Activated CD8-positive, alpha-beta memory T cell treated with anti-CD3 and anti-CD28 coated beads, Interleukin-2, amount 10 ng/mL, durations not matched to agents 7 days and 5 days (primary cell): ENCODE measurements at regions not wholly inside any gene's neighbourhood (a gene's known extent, or its start where the extent isn't known, plus 50 kb on each side); places are given as distances from the start of the nearest gene placed in this dataset.
"Not testable (repeated sequence)": the region's sequence is repeated elsewhere in the genome, so short reads cannot be mapped to it uniquely, and the experiment has no call there.

ENCODE experiments used
- ATAC-seq: fragments of 150-1000 bp; cut with Tn5 transposase; one replicate; pipeline ENCODE4 v1.10.0; 2021; ENCODE audit warnings: moderate library complexity
- CTCF ChIA-PET: fragments of 350-600 bp; sonication (Branson Sonifier 250); formaldehyde crosslinking; loops from one replicate; lab custom pipeline; 2021; ENCODE audit warnings: antibody characterized with exemption; lab: Charles Lee
- DNase-seq: peaks from one replicate; pipeline ENCODE4 v3.0.0-alpha.2; 2020
- H3K27ac Mint-ChIP-seq: one replicate; pipeline ENCODE4 v1.8.0; 2021; ENCODE audit warnings: mild to moderate bottlenecking, mixed read lengths
- H3K27me3 Mint-ChIP-seq: one replicate; pipeline ENCODE4 v1.8.0; 2021; ENCODE audit warnings: mixed read lengths
- H3K36me3 Mint-ChIP-seq: one replicate; pipeline ENCODE4 v1.8.0; 2021; ENCODE audit warnings: mild to moderate bottlenecking, mixed read lengths
- H3K4me1 Mint-ChIP-seq: one replicate; pipeline ENCODE4 v1.8.0; 2021; ENCODE audit warnings: mixed read lengths
- H3K4me3 Mint-ChIP-seq: one replicate; pipeline ENCODE4 v1.8.0; 2021; ENCODE audit warnings: mild to moderate bottlenecking, moderate library complexity, mixed read lengths
- H3K9me3 Mint-ChIP-seq: one replicate; pipeline ENCODE4 v1.8.0; 2022; ENCODE audit warnings: low read depth, mixed read lengths

DNA sequence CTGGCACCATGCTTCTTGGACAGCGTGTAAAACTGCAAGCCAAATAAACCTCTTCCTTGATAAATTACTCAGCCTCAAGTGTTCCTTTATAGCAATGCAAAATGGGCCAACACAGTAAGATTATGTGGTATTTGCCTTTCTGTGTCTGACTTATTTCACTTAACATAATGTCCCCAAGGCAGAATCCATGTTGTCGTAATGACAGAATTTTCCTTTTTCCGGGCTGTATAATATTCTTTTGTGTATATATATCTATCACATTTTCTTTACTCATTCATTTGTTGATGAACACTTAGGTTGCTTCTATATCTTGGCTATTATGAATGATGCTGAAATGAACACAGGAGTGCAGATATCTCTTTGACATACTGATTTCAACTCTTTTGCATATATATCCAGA is 209.1 kb upstream of the PTER start:
- no peaks in the 10 kb centered on the region for H3K27me3 Mint-ChIP-seq
- peaks cover 14% of the 10 kb centered on the region for H3K9me3 Mint-ChIP-seq
- no peak overlapping the region for H3K27ac Mint-ChIP-seq
- H3K4me3 Mint-ChIP-seq: no peak overlapping the region
- ATAC-seq (no peak), DNase-seq (no peak)
- H3K36me3 Mint-ChIP-seq: no peaks in the 10 kb centered on the region
- CTCF ChIA-PET: no interaction called here
- H3K4me1 Mint-ChIP-seq: no peaks in the 10 kb centered on the region

DNA sequence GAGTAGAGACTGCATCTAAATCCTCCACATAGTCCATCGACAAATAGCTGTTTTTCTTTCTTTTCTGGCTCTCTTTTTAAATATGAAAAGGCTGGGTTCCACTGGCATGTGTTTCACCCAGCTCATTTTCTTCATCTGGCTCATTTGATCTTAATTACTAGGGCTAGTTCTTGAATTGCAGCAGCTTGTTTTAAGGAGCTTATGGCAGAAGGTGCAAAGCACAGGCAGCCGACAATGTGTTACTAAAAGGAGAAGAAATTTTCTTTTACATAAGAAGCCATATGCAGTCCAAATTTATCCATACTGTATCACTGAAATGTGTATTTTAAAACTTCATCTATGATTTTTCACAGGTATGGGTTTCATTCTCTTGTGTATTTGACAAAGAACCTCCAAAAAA is 205.6 kb upstream of the PTER start:
- CTCF ChIA-PET: no interaction called here
- Mint-ChIP-seq H3K27me3 (no peaks in the 10 kb centered on the region), H3K27ac (no peak overlapping the region), H3K36me3 (no peaks in the 10 kb centered on the region), H3K4me3 (no peak overlapping the region), H3K4me1 (no peaks in the 10 kb centered on the region), H3K9me3 (peaks cover 7% of the 10 kb centered on the region)
- DNase-seq (no peak), ATAC-seq (no peak)

DNA sequence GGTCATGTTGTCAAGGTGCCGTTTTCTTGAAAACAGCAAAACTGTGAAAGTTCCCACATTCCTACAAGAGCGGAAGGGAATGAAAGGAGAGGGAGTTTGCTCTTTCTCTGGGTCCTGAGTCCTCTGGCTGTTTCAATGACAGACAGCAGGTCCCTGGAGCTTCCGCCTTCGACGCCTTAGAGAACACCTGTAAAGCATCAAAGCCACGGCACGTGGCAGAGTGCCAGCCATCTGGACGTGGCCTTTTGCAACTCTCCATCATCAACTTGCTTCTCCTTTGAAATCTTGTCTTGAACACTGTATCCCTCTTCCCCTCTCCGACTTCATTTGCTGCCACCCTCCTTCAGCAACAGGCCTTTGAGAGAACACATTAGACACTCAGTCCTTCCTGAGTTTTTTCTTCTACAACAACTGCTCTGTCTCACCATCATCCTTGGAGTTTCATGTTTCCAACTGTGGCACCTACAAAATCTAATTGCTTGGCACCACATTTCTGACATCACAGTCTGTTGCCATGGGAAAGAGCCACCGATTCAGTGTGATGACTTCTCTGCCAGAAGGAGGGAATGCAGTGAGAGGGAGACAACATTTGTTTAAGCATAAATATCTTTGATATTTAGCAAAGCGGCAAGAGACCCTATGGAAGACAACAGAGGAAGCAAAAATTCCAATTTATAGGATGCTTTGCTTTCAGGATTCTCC is 204.9 kb upstream of the PTER start:
- Mint-ChIP-seq H3K9me3 (peaks cover 7% of the 10 kb centered on the region), H3K4me3 (no peak overlapping the region), H3K4me1 (no peaks in the 10 kb centered on the region), H3K27ac (no peak overlapping the region), H3K36me3 (no peaks in the 10 kb centered on the region), H3K27me3 (no peaks in the 10 kb centered on the region)
- CTCF ChIA-PET: no interaction called here
- DNase-seq (no peak), ATAC-seq (no peak)

DNA sequence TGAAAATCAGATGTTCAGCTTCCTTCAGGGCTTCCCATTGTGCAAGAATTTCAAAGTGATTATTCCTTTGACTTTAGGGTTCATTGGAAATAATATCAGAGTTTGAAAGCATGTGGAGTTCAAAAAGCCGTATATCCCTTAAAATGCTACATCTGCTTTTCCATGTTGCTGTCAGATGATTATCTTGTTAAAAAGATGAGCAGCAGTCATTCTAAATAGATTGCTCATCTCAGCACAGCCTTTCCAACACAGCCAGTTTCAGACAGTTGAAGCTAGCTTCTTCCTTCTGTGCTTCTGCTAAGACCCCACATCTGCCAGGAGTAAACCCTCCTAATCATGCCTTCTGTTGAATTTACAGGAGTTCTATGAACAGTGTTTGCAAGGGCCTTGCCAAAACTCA is 204.4 kb upstream of the PTER start:
- Mint-ChIP-seq H3K9me3 (peaks cover 4% of the 10 kb centered on the region), H3K27ac (no peak overlapping the region), H3K27me3 (no peaks in the 10 kb centered on the region), H3K4me1 (no peaks in the 10 kb centered on the region), H3K4me3 (no peak overlapping the region), H3K36me3 (no peaks in the 10 kb centered on the region)
- no peak for DNase-seq
- CTCF ChIA-PET: no interaction called here
- no peak for ATAC-seq

DNA sequence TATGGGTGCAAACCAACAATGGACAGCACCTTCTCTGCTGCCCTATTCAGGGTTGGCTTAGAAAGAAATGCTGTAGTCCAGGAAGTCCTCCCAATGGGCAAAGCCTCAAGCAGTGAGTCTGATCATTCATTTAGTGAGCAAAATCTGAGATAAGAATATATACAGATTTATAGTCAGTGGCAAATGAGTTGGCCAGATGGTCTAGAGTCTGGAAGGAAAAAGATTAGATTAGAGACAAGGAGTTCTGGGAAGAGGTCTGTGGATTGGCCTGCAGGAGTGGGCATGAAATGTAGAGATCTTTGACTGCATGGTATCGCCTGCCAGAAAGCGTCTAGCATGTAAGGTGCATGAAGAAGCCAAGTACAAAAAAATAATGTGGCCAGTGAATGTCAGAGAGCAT is 201.9 kb upstream of the PTER start:
- CTCF ChIA-PET: no interaction called here
- Mint-ChIP-seq H3K27me3 (no peaks in the 10 kb centered on the region), H3K4me3 (no peak overlapping the region), H3K36me3 (no peaks in the 10 kb centered on the region), H3K27ac (no peak overlapping the region), H3K4me1 (no peaks in the 10 kb centered on the region), H3K9me3 (no peaks in the 10 kb centered on the region)
- DNase-seq (no peak), ATAC-seq (no peak)

DNA sequence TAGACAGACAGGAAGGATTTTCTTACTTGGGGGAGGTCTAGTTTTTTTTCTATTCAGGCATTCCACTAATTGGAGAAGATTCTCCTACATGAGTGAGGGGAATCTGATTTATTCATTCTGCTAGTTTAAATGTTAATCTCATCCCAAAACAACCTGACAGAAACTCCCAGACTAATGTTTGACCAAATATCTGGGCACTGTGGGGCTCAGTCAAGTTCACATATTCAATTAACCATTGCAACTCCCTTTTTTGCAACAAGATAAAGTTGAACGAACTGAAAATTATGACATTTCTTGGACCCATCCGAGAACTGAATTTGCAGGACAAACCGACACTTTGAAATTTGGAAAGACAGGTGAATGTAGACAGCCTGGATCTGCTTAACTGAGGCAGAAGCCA is 194.4 kb upstream of the PTER start:
- CTCF ChIA-PET: no interaction called here
- ATAC-seq (no peak), DNase-seq (no peak)
- no peak overlapping the region for H3K4me3 Mint-ChIP-seq
- no peaks in the 10 kb centered on the region for H3K4me1 Mint-ChIP-seq
- H3K27me3 Mint-ChIP-seq: no peaks in the 10 kb centered on the region
- no peaks in the 10 kb centered on the region for H3K9me3 Mint-ChIP-seq
- H3K27ac Mint-ChIP-seq: no peak overlapping the region
- H3K36me3 Mint-ChIP-seq: no peaks in the 10 kb centered on the region

DNA sequence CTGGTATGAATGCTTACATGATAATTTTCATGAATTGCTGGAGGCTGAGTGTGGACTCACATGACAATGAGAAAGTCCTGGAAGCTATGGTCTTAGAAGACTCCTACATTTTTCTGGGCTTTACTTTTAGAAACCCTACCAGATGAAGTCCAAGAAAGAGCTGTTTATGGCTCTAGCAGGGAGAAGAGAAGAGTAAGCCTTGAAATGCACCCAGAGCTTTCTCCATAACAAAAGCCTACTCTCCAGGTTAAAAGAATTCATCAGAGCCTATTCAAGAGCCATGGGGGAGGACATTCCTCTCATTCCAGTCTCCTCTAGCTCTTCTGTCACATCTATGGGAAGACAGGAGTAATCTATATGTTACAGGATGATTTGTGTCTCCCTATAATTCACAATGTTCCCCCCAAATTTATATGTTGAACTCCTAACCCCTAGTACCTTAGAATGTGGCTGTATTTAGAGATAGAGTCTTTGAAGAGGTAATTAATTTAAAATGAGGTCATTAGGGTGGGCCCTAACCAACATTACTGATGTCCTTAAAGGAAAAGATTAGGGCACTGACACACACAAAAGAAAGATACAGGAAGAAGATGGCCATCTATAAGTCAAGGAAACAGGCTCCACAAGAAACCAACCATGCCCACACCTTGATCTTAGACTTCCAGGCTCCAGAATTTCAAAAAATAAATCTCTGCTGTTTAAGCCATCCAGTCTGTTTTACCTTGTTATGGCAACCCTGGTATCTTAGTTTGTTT is 193.8 kb upstream of the PTER start:
- H3K27ac Mint-ChIP-seq: no peak overlapping the region
- H3K4me3 Mint-ChIP-seq: no peak overlapping the region
- DNase-seq: no peak
- no peaks in the 10 kb centered on the region for H3K9me3 Mint-ChIP-seq
- no peaks in the 10 kb centered on the region for H3K36me3 Mint-ChIP-seq
- H3K4me1 Mint-ChIP-seq: no peaks in the 10 kb centered on the region
- CTCF ChIA-PET: no interaction called here
- no peaks in the 10 kb centered on the region for H3K27me3 Mint-ChIP-seq
- ATAC-seq: no peak

DNA sequence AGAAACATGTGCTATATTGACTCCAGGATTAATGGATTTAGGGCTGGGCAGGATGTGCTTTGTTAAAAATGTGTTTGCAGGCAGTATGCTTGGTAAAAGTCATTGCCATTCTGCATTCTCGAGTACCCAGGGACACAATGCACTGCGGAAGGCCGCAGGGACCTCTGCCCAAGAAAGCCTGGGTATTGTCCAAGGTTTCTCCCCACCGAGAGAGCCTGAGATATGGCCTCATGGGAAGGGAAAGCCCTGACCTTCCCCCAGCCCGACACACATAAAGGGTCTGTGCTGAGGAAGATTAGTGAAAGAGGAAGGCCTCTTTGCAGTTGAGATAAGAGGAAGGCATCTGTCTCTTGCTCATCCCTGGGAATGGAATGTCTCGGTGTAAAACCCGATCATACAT is 186.7 kb upstream of the PTER start:
- H3K4me1 Mint-ChIP-seq, DNase-seq, H3K36me3 Mint-ChIP-seq, ATAC-seq, H3K9me3 Mint-ChIP-seq, H3K27ac Mint-ChIP-seq, H3K4me3 Mint-ChIP-seq, CTCF ChIA-PET, H3K27me3 Mint-ChIP-seq: not testable (repeated sequence)

DNA sequence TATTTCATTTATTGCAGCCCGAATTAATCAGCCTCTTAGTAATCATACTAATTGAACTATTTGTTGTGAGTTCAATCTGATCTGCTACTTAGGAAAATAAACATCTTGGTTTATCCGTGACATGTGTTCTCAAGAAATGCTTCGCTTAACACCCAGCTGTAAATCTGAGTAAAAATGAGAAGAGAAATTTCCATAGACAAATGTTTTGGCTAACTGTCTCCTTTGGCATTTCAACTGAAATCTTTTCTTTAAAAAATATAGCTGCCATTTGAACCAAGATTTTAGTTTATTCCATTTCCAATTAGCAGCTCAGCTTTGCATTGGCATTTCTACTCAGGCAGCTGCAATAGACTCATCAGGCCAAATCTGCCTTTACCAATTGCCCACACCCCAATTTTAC is 180.5 kb upstream of the PTER start:
- CTCF ChIA-PET: no interaction called here
- H3K9me3 Mint-ChIP-seq: peaks cover 3% of the 10 kb centered on the region
- no peak overlapping the region for H3K27ac Mint-ChIP-seq
- DNase-seq: no peak
- H3K4me3 Mint-ChIP-seq: no peak overlapping the region
- H3K4me1 Mint-ChIP-seq: no peaks in the 10 kb centered on the region
- H3K27me3 Mint-ChIP-seq: no peaks in the 10 kb centered on the region
- ATAC-seq: no peak
- H3K36me3 Mint-ChIP-seq: no peaks in the 10 kb centered on the region

DNA sequence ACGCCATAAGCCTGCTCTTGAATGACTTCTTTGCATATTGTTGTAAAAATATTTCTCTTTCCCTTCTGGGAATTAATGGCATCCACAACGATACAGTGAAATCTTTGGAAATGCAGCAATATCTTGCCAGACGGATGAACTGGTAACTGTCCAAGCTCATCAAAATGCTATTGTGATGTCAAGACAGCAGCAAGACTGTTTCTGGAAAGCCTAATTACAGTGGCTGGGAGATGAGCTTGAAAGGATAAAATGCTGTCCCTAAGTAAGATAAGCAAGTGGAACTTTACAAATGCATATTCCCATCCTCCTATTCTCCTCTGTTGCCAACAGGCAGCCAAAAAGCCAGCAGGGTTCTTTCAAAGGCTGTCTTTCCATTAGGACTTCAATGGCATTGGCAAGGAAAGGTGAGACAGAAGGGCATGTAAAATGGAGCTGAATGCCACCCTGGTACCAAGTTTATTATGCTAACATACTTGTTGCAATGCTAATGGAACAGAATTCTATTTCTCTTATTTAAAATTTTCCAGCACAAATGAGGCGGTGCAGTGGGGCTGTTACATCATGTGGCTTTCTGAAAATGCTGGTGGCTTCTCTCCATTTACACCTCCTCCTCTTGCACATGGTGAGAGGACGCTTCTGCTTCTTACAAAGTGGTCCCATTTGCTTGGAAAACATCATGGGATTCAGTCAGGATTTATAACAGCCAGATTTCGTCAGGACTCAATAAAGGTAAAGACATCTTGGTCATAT is 178.3 kb upstream of the PTER start:
- no peaks in the 10 kb centered on the region for H3K4me1 Mint-ChIP-seq
- H3K9me3 Mint-ChIP-seq: peaks cover 3% of the 10 kb centered on the region
- no peak for ATAC-seq
- H3K36me3 Mint-ChIP-seq: no peaks in the 10 kb centered on the region
- no peak for DNase-seq
- CTCF ChIA-PET: no interaction called here
- no peak overlapping the region for H3K27ac Mint-ChIP-seq
- H3K27me3 Mint-ChIP-seq: no peaks in the 10 kb centered on the region
- H3K4me3 Mint-ChIP-seq: no peak overlapping the region

DNA sequence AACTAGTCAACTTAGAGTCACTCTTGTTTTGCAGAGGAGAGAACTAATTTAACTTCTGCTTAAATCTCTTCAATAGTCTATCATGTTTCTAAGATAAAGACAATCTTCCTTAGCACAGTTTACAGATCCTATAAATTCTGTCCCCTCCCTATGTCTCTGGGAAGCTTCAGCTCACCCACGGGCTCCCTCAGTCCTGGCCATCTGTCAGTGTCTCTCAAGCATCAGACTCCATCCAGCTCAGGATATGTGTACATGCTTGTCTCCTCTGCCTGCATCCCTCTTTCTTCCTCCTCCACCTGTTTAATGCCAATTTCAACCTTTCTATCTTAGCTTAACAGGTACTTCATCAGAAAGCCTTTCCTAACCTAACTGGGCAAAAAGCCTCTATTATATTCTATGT is 177.1 kb upstream of the PTER start:
- ATAC-seq (no peak), DNase-seq (no peak)
- Mint-ChIP-seq H3K36me3 (no peaks in the 10 kb centered on the region), H3K4me1 (no peaks in the 10 kb centered on the region), H3K27ac (no peak overlapping the region), H3K27me3 (no peaks in the 10 kb centered on the region), H3K9me3 (peaks cover 3% of the 10 kb centered on the region), H3K4me3 (no peak overlapping the region)
- CTCF ChIA-PET: no interaction called here

DNA sequence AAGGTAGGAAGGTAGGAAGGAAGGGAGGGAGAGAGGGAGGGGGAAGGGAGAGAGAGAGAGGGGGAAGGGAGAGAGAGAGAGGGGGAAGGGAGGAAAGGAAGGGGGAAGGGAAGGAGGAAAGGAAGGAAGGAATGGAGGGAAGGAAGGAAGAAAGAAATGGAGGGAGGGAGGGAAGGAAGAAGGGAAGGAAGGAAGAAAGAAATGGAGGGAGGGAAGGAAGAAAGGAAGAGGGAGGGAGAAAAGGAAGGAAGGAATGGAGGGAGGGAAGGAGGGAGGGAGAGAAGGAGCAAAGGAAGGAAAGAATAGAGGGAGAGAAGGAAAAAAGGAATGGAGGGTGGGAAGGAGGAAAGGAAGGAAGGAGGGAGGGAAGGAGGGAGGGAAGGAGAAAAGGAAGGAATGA is 176.4 kb upstream of the PTER start:
- H3K9me3 Mint-ChIP-seq: peaks cover 3% of the 10 kb centered on the region
- CTCF ChIA-PET: no interaction called here
- no peak overlapping the region for H3K27ac Mint-ChIP-seq
- ATAC-seq (no peak), DNase-seq (no peak)
- H3K4me3 Mint-ChIP-seq: no peak overlapping the region
- no peaks in the 10 kb centered on the region for H3K36me3 Mint-ChIP-seq
- no peaks in the 10 kb centered on the region for H3K27me3 Mint-ChIP-seq
- no peaks in the 10 kb centered on the region for H3K4me1 Mint-ChIP-seq

DNA sequence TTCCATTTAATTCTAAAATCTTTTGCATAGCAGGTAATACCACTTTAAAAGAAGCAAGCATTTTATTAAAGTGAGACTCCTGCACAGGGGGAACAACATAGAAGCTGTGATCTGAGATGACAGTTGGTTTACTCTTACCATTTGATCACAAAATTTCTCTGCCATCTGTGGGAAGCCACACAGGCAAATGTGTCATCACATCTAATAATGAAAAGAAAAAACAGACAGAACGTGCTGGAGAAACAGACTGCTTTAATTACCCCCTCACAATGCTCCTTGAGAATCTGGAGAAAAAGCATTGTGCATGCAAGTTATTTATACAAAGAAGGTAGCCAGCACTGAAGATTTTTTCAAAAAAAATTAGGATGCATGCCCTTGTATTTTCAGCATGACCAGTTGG is 165.2 kb upstream of the PTER start:
- no peak for ATAC-seq
- Mint-ChIP-seq H3K36me3 (no peaks in the 10 kb centered on the region), H3K9me3 (no peaks in the 10 kb centered on the region), H3K27me3 (no peaks in the 10 kb centered on the region), H3K27ac (no peak overlapping the region), H3K4me1 (no peaks in the 10 kb centered on the region), H3K4me3 (no peak overlapping the region)
- CTCF ChIA-PET: no interaction called here
- DNase-seq: no peak

DNA sequence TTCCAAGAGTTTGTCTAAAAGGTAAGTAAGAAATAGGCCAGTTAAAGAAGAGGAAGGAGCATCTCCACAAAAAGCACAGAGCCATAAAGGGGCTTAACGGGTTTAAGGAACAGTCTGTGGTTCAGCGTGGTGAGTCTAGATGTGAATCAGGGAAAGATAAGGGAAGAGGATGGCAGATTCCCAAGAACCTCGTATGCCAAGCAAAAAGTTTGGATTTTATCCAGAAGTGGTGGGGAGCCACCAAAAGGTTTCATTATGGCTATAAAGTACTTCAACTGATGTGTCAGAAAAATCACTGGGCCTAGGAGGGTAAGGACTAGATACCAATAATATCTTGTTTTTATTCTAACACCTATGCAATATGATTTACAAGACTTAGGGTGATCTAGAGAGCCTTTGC is 161.9 kb upstream of the PTER start:
- no peak overlapping the region for H3K4me3 Mint-ChIP-seq
- CTCF ChIA-PET: no interaction called here
- ATAC-seq (no peak), DNase-seq (no peak)
- H3K27ac Mint-ChIP-seq: no peak overlapping the region
- H3K27me3 Mint-ChIP-seq: no peaks in the 10 kb centered on the region
- no peaks in the 10 kb centered on the region for H3K4me1 Mint-ChIP-seq
- H3K36me3 Mint-ChIP-seq: no peaks in the 10 kb centered on the region
- H3K9me3 Mint-ChIP-seq: peaks cover 2% of the 10 kb centered on the region
